ENCODE measurements at regions not wholly inside any gene's neighbourhood (a gene's known extent, or its start where the extent isn't known, plus 50 kb on each side); places are given as distances from the start of the nearest gene placed in this dataset.

- TF ChIP-seq CTCF (IDR thresholded peaks at IDR 0.05) = no peak
- ATAC-seq (ENCODE audit: low FRiP score) (no peak), DNase-seq (ENCODE audit: low spot score) (no peak)
Observed at GRCh38 chr6:33878562-33878961, 74.8 kb upstream of the MLN start.

- no peak for TF ChIP-seq CTCF (IDR thresholded peaks at IDR 0.05)
- ATAC-seq (ENCODE audit: low FRiP score) (no peak), DNase-seq (ENCODE audit: low spot score) (no peak)
Observed at GRCh38 chr6:33877982-33878535, 74.3 kb upstream of the MLN start.

GRCh38 chr6:33875696-33876095 lies 71.9 kb upstream of the MLN start:
- DNase-seq (ENCODE audit: low spot score) (no peak), ATAC-seq (ENCODE audit: low FRiP score) (no peak)
- no peak for TF ChIP-seq CTCF (IDR thresholded peaks at IDR 0.05)

GRCh38 chr6:33875141-33875581 lies 71.4 kb upstream of the MLN start:
- no peak for TF ChIP-seq CTCF (IDR thresholded peaks at IDR 0.05)
- DNase-seq (ENCODE audit: low spot score) (no peak), ATAC-seq (ENCODE audit: low FRiP score) (no peak)

GRCh38 chr6:33874136-33874760 lies 70.4 kb upstream of the MLN start:
- ATAC-seq (ENCODE audit: low FRiP score) (no peak), DNase-seq (ENCODE audit: low spot score) (no peak)
- no peak for TF ChIP-seq CTCF (IDR thresholded peaks at IDR 0.05)

GRCh38 chr6:33872761-33873160 lies 69.0 kb upstream of the MLN start:
- ATAC-seq (ENCODE audit: low FRiP score) = no peak
- no peak for DNase-seq (ENCODE audit: low spot score)
- TF ChIP-seq CTCF (IDR thresholded peaks at IDR 0.05) = no peak

GRCh38 chr6:33869826-33870423 lies 66.1 kb upstream of the MLN start:
- ATAC-seq (ENCODE audit: low FRiP score) = peak; percentile 25
- TF ChIP-seq CTCF (IDR thresholded peaks at IDR 0.05) = no peak
- no peak for DNase-seq (ENCODE audit: low spot score)
